Fibroblast of peridontal ligament (primary cell): ENCODE measurements at regions not wholly inside any gene's neighbourhood (a gene's known extent, or its start where the extent isn't known, plus 50 kb on each side); places are given as distances from the start of the nearest gene placed in this dataset.
A peak's percentile ranks its signal among the peaks of the same experiment; 100 is the strongest.

ENCODE experiments used
- DNase-seq: peaks from one replicate; pipeline ENCODE4 v3.0.0-alpha.2; 2010; ENCODE audit errors: extremely low read depth

DNA sequence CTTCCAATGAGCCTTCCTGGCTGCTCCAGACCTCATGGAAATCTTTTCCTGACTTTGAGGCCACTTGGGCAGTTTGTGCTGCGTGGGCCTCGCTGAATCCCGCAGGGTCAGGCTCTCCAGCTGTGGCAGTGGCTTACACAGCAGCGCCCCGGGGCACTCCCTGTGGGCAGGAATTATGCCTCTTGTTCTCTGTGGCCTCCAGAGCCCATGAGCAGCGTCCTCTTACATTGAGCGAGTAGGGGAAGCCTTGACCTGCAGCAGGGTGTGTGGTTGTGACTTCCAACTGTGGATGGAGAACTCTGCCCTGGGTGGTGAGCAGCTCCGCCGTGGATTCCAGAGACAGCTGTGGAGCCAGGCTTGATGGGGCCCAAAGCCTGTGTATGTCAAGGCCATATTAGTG, 180.8 kb downstream of the GLI2 start:
- DNase-seq: no peak

- DNase-seq: no peak
Observed at GRCh38 chr2:120917886-120918285, 182.2 kb downstream of the GLI2 start.

DNA sequence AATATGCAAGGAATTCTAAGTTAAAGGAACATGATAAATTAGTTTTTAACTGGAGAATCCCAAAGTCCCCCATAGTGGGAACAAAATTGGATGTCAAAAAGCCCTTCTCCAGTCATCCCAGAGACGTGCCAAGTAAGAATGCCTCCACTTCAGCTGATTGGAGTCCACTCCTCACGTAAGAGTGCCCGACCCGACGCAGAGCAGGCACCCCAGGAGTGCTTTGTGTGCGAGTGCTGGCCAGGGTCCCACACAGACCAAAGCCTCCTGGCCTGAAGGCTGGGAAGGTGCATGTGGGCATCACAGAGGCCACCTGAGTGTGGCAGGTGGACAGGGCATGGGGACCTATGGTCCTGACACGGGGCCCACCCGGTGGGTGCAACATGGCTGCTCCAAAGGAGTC, 183.5 kb downstream of the GLI2 start:
- no peak for DNase-seq

- DNase-seq: peak; percentile 77
Observed at GRCh38 chr2:120919771-120920453, 184.2 kb downstream of the GLI2 start.

DNA sequence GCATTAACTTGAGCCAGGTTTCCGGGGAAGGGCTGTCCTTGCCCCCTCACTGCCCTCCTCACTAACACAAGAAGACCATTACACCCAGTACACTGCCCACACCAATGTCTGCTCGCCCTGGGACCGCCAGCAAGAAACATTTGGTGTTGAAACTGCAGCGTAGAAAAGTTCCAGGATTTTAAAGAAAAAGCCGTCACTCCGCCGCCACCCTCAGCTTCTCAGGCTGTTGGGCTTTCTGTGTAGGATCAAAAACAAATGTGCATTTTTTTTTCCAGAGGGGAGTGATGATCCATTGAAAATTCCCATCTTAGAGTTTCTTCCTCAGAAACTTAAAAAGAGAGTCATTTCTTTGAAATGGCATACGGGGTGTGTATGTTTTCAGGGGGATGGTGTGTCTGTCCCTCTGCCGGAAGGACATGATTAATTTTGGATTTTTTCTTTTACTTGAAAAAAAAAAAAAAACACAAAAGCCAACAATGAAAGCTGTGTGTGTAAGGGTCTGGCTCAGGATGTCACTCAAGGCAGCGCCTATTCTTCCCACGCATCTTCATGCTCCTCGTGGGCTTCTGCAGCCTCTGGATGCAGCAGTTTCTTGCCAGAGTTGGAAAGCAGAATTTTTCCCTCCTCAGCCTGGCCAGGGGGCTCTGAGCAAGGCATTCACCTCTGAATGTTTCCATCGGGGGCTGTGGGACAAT, 184.9 kb downstream of the GLI2 start:
- DNase-seq: peak; percentile 52

DNA sequence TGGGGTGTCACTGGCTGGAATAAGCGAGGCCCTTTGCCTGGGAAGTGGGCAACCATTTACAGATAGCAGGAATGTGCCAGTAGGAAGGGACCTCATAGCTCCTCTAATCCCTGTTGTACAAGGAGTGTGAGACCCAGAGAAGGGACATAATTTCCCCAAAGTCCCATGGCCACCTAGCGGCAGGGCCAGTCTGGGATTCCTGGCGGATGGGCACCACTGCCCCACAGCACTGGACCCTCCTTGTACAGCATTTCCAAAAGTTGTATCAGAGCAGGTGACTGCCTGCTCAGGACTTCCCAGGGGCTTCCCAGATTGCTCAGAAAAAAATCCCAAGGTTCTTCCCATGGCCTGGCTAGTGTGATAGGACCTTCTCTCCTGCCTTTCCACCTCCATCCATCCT, 185.8 kb downstream of the GLI2 start:
- no peak for DNase-seq

- no peak for DNase-seq
Observed at GRCh38 chr2:120922571-120923332, 187.1 kb downstream of the GLI2 start.

GRCh38 chr2:120923426-120923825, 187.8 kb downstream of the GLI2 start:
- no peak for DNase-seq

GRCh38 chr2:120924924-120925323, 189.3 kb downstream of the GLI2 start:
- no peak for DNase-seq

- DNase-seq: peak; percentile 79
Observed at GRCh38 chr2:120926463-120927264, 191.0 kb downstream of the GLI2 start.

DNA sequence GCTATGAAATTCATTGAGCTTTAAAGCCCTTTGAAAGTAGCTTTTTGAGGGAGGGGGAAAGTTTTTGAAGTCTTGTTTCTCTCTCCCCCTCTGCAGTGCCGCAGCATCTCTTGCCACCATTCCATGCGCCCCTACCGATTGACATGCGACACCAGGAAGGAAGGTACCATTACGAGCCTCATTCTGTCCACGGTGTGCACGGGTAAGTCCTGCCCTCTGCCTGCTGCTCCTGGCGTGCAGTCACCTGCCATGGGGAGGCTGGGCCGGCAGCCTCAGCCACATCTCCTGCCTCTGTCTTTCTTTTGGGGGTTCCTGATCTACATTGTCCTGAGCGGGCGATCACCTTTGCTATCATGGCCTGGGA, 191.6 kb downstream of the GLI2 start:
- DNase-seq: no peak

- DNase-seq: peak; percentile 44
Observed at GRCh38 chr2:120929829-120930228, 194.2 kb downstream of the GLI2 start.

- no peak for DNase-seq
Observed at GRCh38 chr2:120930236-120930635, 194.6 kb downstream of the GLI2 start.

DNA sequence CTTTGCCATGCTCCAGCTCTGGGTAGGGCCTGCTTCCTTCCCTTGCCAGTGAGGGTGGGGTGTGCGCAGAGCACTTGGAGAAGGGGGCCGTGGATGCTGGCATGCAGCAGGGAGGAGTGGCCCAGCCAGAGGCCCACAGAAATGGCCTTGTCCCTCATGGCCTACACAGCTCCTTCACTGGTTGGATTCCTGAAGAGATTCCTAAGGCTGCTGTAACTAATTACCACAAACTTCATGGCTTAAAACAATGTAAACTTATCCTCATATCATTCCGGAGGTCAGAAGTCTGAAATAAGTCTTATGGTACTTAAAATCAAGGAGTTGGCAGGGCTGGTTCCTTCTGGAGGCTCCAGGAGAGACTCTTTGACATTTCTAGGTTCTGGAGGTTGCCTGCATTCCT, 195.2 kb downstream of the GLI2 start:
- DNase-seq: peak; percentile 87

DNA sequence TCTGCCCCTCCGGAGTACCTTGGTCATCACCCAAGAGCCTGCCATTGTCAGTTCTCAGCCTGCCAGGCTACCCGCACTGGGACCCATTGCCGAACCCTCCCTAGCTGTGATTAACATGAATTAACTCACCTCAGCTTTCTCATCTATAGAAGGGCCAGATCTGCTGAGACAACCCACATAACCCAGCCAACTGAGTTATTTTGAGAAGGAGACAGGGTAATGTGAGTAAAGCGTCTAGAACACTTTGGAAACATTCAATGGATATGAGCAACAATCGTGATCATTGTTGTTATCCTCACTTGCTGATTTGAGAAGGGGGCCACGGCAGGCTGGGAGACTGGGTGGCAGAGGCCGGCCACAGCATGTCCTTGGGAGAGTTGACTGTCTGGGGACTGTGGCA, 196.8 kb downstream of the GLI2 start:
- DNase-seq: no peak

GRCh38 chr2:120932881-120933280, 197.2 kb downstream of the GLI2 start:
- no peak for DNase-seq

DNA sequence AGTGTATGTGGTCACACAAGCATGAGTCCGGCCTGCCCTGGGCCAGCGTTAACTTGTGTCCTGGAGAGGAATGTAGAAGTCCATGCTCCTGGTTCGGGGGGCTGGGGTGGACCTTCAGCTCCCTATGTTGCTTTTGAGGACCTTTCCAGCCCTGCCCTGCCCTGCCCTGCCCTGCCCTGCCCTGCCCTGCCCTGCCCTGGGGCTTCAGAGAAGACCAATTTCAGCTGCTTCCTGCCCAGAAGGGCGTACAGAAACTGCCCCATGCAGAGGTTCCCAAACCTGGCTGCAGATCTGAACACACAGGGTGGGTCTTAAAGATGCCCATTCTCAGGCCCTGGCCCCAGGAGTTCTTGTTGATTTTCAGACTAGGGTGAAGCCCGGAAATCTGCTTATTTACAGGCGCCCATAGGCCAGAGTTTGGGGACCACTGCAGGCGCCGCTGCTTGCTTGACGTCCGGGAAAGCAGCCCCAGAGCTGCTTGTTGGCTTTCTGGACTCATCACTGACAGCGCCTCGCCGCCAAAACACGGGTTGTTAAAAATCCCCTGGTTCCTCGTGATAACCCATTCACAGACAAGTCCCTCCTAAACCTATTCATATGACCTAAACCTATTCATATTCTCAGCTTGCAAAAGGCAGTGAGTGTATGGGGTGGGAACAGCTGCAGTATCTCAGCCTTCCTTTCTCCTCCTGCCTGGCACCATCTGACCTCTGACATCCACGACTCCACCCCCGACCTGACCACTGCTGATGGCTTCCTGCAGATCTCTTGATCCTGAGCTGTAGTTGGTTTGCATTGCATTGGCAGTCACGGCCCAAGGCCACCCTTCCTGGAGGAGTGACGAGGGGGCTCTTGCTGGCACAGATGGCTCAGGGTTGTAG, 198.3 kb downstream of the GLI2 start:
- no peak for DNase-seq

- peak; percentile 77 for DNase-seq
Observed at GRCh38 chr2:120934574-120935338, 199.1 kb downstream of the GLI2 start.

DNA sequence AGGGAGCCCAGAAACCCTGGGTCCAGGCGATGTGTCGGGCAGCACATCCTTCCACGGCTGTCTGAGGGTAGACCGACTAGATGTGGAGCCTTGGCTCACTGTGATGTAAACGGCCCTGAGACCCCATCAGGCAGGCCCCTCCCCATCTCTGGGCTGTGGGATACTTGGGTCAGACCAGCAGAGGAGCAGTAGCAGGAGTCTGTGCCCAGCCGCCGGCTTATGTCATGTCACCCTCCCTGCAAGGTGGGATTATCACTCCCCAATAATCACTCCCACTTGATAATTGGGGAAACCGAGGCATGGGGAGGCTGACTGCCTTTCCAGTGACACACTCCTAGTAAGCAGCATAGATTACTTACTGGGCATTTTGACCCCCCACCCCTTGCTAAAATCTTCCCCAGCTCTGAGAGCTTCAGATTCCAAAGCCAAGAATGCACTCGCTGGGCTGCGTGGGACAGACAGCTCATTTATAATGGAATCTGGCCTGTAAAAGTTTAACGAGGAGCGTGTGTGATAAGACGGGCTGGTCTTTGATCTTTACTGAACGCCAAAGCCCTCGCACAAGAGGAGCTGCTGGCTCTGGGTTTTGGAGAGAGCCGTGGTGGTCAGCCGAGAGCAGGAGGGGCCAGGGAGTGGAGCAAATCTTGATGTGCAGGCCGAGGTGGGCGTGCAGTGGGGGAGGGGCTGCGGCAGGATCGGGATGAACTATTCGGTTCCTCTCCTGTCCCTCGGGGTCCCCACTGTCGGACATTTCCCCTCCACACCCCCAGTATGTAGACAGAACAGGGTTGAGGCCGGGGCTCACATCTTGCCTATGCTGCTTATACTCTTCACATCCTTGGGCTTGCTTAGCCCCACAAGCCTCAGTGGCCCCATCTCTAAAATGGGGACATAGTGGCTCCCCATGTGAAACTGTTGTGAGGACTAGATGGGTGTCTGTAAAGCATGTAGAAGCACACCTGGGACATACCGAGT, 200.0 kb downstream of the GLI2 start:
- DNase-seq: no peak
